K562 (cell line): ENCODE measurements at regions not wholly inside any gene's neighbourhood (a gene's known extent, or its start where the extent isn't known, plus 50 kb on each side); places are given as distances from the start of the nearest gene placed in this dataset.

Experiments used
- ATAC-seq: fragments of 200-7000 bp; cut with Tn5 transposase; 3 replicates; pipeline ENCODE4 v1.9.1; 2020; ENCODE audit warnings: moderate library complexity
- BruUV-seq: library from RNA; stranded (reverse); fragments of 400-500 nt; replicated peaks from 2 replicates; lab custom pipeline; 2021; lab: Mats Ljungman, UMichigan
- CTCF ChIA-PET: fragments of 300-600 bp; formaldehyde crosslinking; extraction: SDS; loops from one replicate; lab custom pipeline; 2021; ENCODE audit warnings: low intra/inter-chr PET ratio; lab: Yijun Ruan, JAX
- POLR2A ChIA-PET: fragments of 300-600, 350-650 bp; sonication (Branson Sonifier 250); formaldehyde crosslinking; extraction: SDS; loops from one replicate; lab custom pipeline; 2021; ENCODE audit warnings: antibody characterized with exemption, inconsistent platforms; lab: Yijun Ruan, JAX
- DNase-seq, 4 experiments: peaks; one replicate each; pipeline versions ENCODE4 v3.0.0 to v3.0.0-alpha.2; 2011 to 2018; ENCODE audit warnings: low spot score in 3 of 4, mixed read lengths in 3 of 4; ENCODE audit errors: extremely low read depth in 1 of 4
- FAIRE-seq: peaks from 2 replicates; lab custom pipeline; 2011; peaks lifted over from hg19 to GRCh38; lab: Jason Lieb, UNC
- H2AFZ ChIP-seq: 2 replicates; pipeline ENCODE4 v1.6.0; 2011; ENCODE audit warnings: low read depth, low read length, control low read depth, inconsistent platforms
- H3K27ac ChIP-seq: fragments of 200-600 bp; 3 replicates; pipeline ENCODE4 v1.8.0; 2011; ENCODE audit warnings: low read depth, mild to moderate bottlenecking, control low read depth, inconsistent platforms, low read length, moderate library complexity, mixed read lengths; ENCODE audit errors: extremely low read depth
- H3K27me3 ChIP-seq, 2 experiments: fragments of 300-600 bp in 1 of 2; 2 replicates in 1 of 2; 3 replicates in 1 of 2; pipeline versions ENCODE4 v1.6.0 to v1.8.0; 2011; ENCODE audit warnings: inconsistent platforms in 2 of 2, low read length in 2 of 2, mild to moderate bottlenecking in 1 of 2, mixed read lengths in 1 of 2, moderate library complexity in 1 of 2; ENCODE audit not compliant: control insufficient read depth in 2 of 2, insufficient read depth in 2 of 2
- H3K36me3 ChIP-seq: fragments of 300-600 bp; 3 replicates; pipeline ENCODE4 v1.8.0; 2011; ENCODE audit warnings: mild to moderate bottlenecking, low read length, inconsistent platforms; ENCODE audit not compliant: control insufficient read depth, insufficient read depth
- H3K4me1 ChIP-seq, 2 experiments: fragments of 200-600 bp in 1 of 2; replicated peaks in 1 of 2; 2 replicates in 1 of 2; 3 replicates in 1 of 2; pipeline versions ENCODE4 v1.5.1 to v1.8.0; 2011; ENCODE audit warnings: inconsistent platforms in 2 of 2, low read length in 2 of 2, mild to moderate bottlenecking in 1 of 2, mixed read lengths in 1 of 2, moderate library complexity in 1 of 2; ENCODE audit not compliant: control insufficient read depth in 2 of 2, insufficient read depth in 2 of 2
- H3K4me2 ChIP-seq: 2 replicates; pipeline ENCODE4 v1.6.1; 2011; ENCODE audit warnings: low read length, control low read depth, inconsistent platforms, mixed read lengths; ENCODE audit not compliant: insufficient read depth
- H3K4me3 ChIP-seq: fragments of 200-600 bp; sonication (generic), shearing (Covaris generic); 2 replicates; pipeline ENCODE4 v1.5.1; 2016; ENCODE audit warnings: control low read depth, inconsistent platforms
- H3K79me2 ChIP-seq: fragments of 200-600 bp; 3 replicates; pipeline ENCODE4 v1.8.0; 2011; ENCODE audit warnings: low read length, inconsistent platforms; ENCODE audit not compliant: control insufficient read depth, insufficient read depth
- H3K9ac ChIP-seq, 2 experiments: 2 replicates each; pipeline versions ENCODE4 v1.6.0 to v1.6.1; 2011; ENCODE audit warnings: low read depth in 2 of 2, low read length in 2 of 2, control low read depth in 1 of 2, inconsistent platforms in 1 of 2, mild to moderate bottlenecking in 1 of 2, mixed read lengths in 1 of 2; ENCODE audit not compliant: insufficient read depth in 1 of 2
- H3K9me1 ChIP-seq: one replicate; pipeline ENCODE4 v1.6.0; 2011; ENCODE audit warnings: inconsistent platforms, mild to moderate bottlenecking, low read length, moderate library complexity; ENCODE audit not compliant: control insufficient read depth, insufficient read depth
- H3K9me3 ChIP-seq: replicated peaks from 2 replicates; pipeline ENCODE4 v1.5.1; 2011; ENCODE audit warnings: low read depth, low read length, inconsistent platforms; ENCODE audit not compliant: control insufficient read depth, insufficient read depth
- H4K20me1 ChIP-seq: replicated peaks from 2 replicates; pipeline ENCODE4 v1.6.1; 2011; ENCODE audit warnings: low read length, inconsistent platforms, mixed read lengths; ENCODE audit not compliant: control insufficient read depth, insufficient read depth
- DDX20 ChIP-seq: fragments of 450-650 bp; IDR thresholded peaks from 2 replicates; pipeline ENCODE4 v1.6.1; 2016; ENCODE audit warnings: missing genetic modification characterization, low read depth, mild to moderate bottlenecking, missing compliant biosample characterization, moderate library complexity
- ELF4 ChIP-seq: fragments of 450-650 bp; formaldehyde crosslinking; IDR thresholded peaks from 2 replicates; pipeline ENCODE4 v1.4.0; 2022; ENCODE audit warnings: missing genetic modification characterization
- ERF ChIP-seq: fragments of 450-650 bp; formaldehyde crosslinking; IDR thresholded peaks from 2 replicates; pipeline ENCODE4 v1.4.0; 2020; ENCODE audit warnings: mild to moderate bottlenecking, mixed read lengths
- FOXA1 ChIP-seq: fragments of 450-650 bp; IDR thresholded peaks from 2 replicates; pipeline ENCODE4 v1.6.1; 2016; ENCODE audit warnings: mild to moderate bottlenecking, borderline replicate concordance
- FOXJ3 ChIP-seq: sonication (generic); formaldehyde crosslinking; IDR thresholded peaks from 2 replicates; pipeline ENCODE4 v1.4.0; 2020; ENCODE audit warnings: mild to moderate bottlenecking, missing genetic modification reagents
- HDAC8 ChIP-seq: fragments of 450-650 bp; IDR thresholded peaks from 2 replicates; pipeline ENCODE4 v1.6.1; 2016; ENCODE audit warnings: mild to moderate bottlenecking, missing genetic modification characterization, moderate library complexity, missing compliant biosample characterization
- NFIC ChIP-seq: fragments of 450-650 bp; IDR thresholded peaks from 2 replicates; pipeline ENCODE4 v1.6.1; 2017; ENCODE audit warnings: mild to moderate bottlenecking, inconsistent platforms
- ZNF444 ChIP-seq: fragments of 250-450 bp; sonication (Bioruptor Pico); IDR thresholded peaks from 2 replicates; pipeline ENCODE4 v1.4.0; 2020; ENCODE audit warnings: mild to moderate bottlenecking, moderate library complexity
- WGBS: fragments of 100-300 bp; shearing (Covaris generic); methylation state at CpG from one replicate; pipeline ENCODE4 v1.1.6; 2016; ENCODE audit warnings: low coverage, mixed read lengths; ENCODE audit not compliant: insufficient coverage; ENCODE audit errors: missing lambda C conversion rate; 5-methylcytosine and 5-hydroxymethylcytosine counted together
- in situ Hi-C: fragments of 300-500 bp; cut with MboI; formaldehyde crosslinking; loops from 4 replicates; pipeline ENCODE4 v1.15.0; 2018; ENCODE audit warnings: inconsistent platforms, mixed read lengths
- intact Hi-C: fragments of 100-400 bp; cut with micrococcal nuclease; formaldehyde crosslinking; loops from 2 replicates; pipeline ENCODE4 v1.14.2; 2022
- TF ChIP-seq, protein P1 (sequence below): conservative IDR thresholded peaks from 2 replicates; pipeline ENCODE4 v1.6.1; 2011; ENCODE audit warnings: low read depth, mild to moderate bottlenecking, low read length; ENCODE audit not compliant: control insufficient read depth
- TF ChIP-seq, protein P2 (sequence below): IDR thresholded peaks from 2 replicates; pipeline ENCODE4 v1.6.1; 2016; ENCODE audit warnings: missing genetic modification characterization, missing compliant biosample characterization
- TF ChIP-seq, protein P3 (sequence below): fragments of 250-450 bp; sonication (Bioruptor Pico); IDR thresholded peaks from 2 replicates; pipeline ENCODE4 v1.8.0; 2021; ENCODE audit warnings: moderate library complexity, mild to moderate bottlenecking, inconsistent platforms
- TF ChIP-seq, protein P4 (sequence below), 2 experiments: fragments of 450-650 bp; conservative IDR thresholded peaks; 2 replicates each; pipeline ENCODE4 v1.6.1; 2017; ENCODE audit warnings: mild to moderate bottlenecking in 2 of 2, moderate library complexity in 2 of 2
- TF ChIP-seq, protein P5 (sequence below): fragments of 450-650 bp; IDR thresholded peaks from 2 replicates; pipeline ENCODE4 v1.6.1; 2016; ENCODE audit warnings: missing biosample characterization, missing genetic modification characterization

DNA sequence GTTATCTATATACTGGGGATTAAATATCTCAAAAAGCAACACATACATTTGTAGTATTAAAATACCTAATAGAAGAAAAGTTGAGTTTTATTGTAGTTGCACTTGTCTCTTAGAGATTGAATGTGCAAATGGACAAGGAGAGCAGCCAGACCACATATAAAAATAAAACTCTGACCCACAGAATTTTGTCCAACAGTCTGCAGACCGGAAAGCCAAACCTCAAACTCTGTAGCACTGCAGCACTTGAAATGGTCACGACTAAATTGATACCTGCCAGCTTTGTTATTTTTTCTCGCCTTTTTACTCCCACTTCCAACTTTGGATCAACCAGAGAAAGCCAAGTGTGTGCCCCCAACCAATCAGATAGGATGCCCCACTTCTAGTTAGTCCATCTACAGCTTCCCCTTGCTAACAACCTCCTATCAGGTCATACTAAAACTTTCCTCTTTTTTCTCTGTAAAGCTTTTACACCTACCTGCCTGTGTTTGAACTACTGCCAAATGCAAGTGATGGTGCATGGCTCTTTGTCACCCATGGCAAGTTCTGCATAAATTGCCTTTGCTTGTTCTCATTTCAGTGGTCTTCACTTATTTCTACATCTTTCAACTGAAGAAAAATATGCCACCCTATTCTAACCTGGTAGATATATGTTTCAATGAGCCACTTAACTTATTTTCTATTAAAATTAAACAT lies 1250.7 kb upstream of the SPRY2 start:
- 3% methylated on average over 3 of the region's 3 CpGs for WGBS
- intact Hi-C loops = no loop called here
- Histone ChIP-seq H3K27me3 (no peaks in the 10 kb centered on the region), H4K20me1 (no peaks in the 10 kb centered on the region), H3K9ac (no peak overlapping the region), H3K79me2 (no peaks in the 10 kb centered on the region), H3K4me2 (no peak overlapping the region), H3K36me3 (no peaks in the 10 kb centered on the region), H3K9me1 (no peaks in the 10 kb centered on the region), H3K4me1 (no peaks in the 10 kb centered on the region), H2AFZ (no peak overlapping the region), H3K4me3 (no peak overlapping the region), H3K27ac (no peak overlapping the region), H3K9me3 (no peaks in the 10 kb centered on the region)
- ChIA-PET POLR2A (no interaction called here), CTCF (no interaction called here)
- in situ Hi-C loops = no loop called here
- ATAC-seq (no peak), FAIRE-seq (no peak), DNase-seq (no peak)
- no TSS peak for BruUV-seq
- TF ChIP-seq, protein P1, sequence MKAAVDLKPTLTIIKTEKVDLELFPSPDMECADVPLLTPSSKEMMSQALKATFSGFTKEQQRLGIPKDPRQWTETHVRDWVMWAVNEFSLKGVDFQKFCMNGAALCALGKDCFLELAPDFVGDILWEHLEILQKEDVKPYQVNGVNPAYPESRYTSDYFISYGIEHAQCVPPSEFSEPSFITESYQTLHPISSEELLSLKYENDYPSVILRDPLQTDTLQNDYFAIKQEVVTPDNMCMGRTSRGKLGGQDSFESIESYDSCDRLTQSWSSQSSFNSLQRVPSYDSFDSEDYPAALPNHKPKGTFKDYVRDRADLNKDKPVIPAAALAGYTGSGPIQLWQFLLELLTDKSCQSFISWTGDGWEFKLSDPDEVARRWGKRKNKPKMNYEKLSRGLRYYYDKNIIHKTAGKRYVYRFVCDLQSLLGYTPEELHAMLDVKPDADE = no peak
- no peak for TF ChIP-seq DDX20 (tag)
- TF ChIP-seq ZNF444 (CRISPR knock-in tag) = no peak
- TF ChIP-seq ERF = no peak
- TF ChIP-seq, protein P2, sequence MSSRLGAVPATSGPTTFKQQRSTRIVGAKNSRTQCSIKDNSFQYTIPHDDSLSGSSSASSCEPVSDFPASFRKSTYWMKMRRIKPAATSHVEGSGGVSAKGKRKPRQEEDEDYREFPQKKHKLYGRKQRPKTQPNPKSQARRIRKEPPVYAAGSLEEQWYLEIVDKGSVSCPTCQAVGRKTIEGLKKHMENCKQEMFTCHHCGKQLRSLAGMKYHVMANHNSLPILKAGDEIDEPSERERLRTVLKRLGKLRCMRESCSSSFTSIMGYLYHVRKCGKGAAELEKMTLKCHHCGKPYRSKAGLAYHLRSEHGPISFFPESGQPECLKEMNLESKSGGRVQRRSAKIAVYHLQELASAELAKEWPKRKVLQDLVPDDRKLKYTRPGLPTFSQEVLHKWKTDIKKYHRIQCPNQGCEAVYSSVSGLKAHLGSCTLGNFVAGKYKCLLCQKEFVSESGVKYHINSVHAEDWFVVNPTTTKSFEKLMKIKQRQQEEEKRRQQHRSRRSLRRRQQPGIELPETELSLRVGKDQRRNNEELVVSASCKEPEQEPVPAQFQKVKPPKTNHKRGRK (tag) = no peak
- TF ChIP-seq NFIC = no peak
- TF ChIP-seq, protein P3, sequence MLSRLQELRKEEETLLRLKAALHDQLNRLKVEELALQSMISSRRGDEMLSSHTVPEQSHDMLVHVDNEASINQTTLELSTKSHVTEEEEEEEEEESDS (CRISPR knock-in tag) = no peak
- TF ChIP-seq FOXA1 = no peak
- no peak for TF ChIP-seq ELF4 (CRISPR knock-in tag)
- TF ChIP-seq, protein P4, sequence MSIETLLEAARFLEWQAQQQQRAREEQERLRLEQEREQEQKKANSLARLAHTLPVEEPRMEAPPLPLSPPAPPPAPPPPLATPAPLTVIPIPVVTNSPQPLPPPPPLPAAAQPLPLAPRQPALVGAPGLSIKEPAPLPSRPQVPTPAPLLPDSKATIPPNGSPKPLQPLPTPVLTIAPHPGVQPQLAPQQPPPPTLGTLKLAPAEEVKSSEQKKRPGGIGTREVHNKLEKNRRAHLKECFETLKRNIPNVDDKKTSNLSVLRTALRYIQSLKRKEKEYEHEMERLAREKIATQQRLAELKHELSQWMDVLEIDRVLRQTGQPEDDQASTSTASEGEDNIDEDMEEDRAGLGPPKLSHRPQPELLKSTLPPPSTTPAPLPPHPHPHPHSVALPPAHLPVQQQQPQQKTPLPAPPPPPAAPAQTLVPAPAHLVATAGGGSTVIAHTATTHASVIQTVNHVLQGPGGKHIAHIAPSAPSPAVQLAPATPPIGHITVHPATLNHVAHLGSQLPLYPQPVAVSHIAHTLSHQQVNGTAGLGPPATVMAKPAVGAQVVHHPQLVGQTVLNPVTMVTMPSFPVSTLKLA (conservative IDR thresholded peaks at IDR 0.05) = no peak
- no peak for TF ChIP-seq HDAC8 (tag)
- no peak for TF ChIP-seq FOXJ3 (CRISPR knock-in tag)
- TF ChIP-seq, protein P5, sequence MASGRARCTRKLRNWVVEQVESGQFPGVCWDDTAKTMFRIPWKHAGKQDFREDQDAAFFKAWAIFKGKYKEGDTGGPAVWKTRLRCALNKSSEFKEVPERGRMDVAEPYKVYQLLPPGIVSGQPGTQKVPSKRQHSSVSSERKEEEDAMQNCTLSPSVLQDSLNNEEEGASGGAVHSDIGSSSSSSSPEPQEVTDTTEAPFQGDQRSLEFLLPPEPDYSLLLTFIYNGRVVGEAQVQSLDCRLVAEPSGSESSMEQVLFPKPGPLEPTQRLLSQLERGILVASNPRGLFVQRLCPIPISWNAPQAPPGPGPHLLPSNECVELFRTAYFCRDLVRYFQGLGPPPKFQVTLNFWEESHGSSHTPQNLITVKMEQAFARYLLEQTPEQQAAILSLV (tag) = no peak
